ENCODE measurements at regions not wholly inside any gene's neighbourhood (a gene's known extent, or its start where the extent isn't known, plus 50 kb on each side); places are given as distances from the start of the nearest gene placed in this dataset.

DNA sequence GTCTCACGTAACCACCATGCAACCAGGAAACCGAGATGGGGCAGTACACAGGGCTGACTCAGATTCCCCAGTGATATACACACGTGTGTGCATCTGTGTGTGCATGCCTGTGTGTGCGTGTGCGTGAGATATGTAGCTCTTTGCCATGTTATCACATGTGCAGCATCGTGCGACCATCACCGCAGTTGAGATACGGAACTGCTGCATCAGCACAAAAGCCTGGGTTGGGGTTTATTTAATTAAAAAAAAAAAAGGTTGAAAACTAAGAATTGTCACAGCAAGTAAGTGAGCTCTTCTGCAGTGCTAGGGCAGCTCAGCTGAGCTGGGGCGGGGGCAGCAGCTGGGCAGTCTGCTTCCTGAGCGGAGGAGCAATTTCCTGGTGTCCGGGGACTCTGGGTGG lies 152.5 kb downstream of the RBFOX3 start:
- no peaks in the 10 kb centered on the region for H3K36me3 ChIP-seq
- H3K27ac ChIP-seq = no peak overlapping the region
- H3K9me3 ChIP-seq = no peaks in the 10 kb centered on the region
- no peak for ATAC-seq
- no peak overlapping the region for H3K4me3 ChIP-seq
- peaks cover 3% of the 10 kb centered on the region for H3K27me3 ChIP-seq (ENCODE audit: low read depth)
- no peak for DNase-seq
- intact Hi-C loops (cut with DNase I) = no loop called here
- TF ChIP-seq, protein P1, sequence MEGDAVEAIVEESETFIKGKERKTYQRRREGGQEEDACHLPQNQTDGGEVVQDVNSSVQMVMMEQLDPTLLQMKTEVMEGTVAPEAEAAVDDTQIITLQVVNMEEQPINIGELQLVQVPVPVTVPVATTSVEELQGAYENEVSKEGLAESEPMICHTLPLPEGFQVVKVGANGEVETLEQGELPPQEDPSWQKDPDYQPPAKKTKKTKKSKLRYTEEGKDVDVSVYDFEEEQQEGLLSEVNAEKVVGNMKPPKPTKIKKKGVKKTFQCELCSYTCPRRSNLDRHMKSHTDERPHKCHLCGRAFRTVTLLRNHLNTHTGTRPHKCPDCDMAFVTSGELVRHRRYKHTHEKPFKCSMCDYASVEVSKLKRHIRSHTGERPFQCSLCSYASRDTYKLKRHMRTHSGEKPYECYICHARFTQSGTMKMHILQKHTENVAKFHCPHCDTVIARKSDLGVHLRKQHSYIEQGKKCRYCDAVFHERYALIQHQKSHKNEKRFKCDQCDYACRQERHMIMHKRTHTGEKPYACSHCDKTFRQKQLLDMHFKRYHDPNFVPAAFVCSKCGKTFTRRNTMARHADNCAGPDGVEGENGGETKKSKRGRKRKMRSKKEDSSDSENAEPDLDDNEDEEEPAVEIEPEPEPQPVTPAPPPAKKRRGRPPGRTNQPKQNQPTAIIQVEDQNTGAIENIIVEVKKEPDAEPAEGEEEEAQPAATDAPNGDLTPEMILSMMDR (IDR thresholded peaks at IDR 0.05) = no peak
- no peaks in the 10 kb centered on the region for H3K4me1 ChIP-seq

DNA sequence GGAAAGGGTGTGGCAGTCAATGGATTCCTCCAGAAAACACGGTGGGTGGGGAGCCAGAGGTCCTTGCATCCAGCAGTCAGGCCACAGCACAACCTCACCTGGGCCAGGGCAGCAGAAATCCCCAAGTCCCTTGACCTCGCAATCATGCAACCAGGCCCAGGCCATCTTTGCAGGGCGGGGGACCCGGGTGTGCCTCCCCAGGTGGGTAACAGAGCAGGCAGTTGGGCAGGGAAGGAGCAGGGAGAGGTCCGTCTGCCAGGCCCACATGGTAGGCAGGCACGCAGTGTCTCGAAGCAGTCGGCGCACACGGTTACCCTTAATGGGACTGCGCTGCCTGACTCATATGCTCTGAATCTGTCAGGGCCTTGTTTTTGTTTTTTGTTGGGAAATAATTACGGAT lies 153.0 kb downstream of the RBFOX3 start:
- no peak for DNase-seq
- ATAC-seq = no peak
- Histone ChIP-seq H3K27ac (no peak overlapping the region), H3K9me3 (no peaks in the 10 kb centered on the region), H3K4me3 (no peak overlapping the region), H3K36me3 (no peaks in the 10 kb centered on the region), H3K27me3 (ENCODE audit: low read depth) (peaks cover 3% of the 10 kb centered on the region), H3K4me1 (no peaks in the 10 kb centered on the region)
- TF ChIP-seq, protein P1 (IDR thresholded peaks at IDR 0.05) = no peak
- intact Hi-C loops (cut with DNase I) = no loop called here

DNA sequence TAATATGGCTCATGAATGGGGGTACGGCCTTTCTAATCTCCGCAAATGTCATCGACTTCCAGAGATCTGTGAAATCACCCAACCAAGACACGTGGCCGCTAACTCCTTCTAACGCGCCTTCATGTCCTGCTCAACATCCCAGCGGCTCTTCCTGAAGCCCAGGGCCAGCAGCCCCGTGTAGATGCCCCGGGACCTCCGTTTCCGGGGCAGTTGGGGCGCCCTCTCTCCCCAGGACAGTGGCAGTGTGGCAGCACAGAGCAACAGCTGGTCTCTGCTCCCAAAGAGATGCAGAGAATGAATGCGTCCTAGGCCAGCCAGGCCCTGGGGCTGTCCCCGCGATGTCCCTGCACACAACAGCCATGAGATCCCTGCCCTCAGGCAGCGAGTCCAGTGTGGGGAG lies 153.5 kb downstream of the RBFOX3 start:
- Histone ChIP-seq H3K9me3 (no peaks in the 10 kb centered on the region), H3K36me3 (no peaks in the 10 kb centered on the region), H3K4me3 (no peak overlapping the region), H3K27me3 (ENCODE audit: low read depth) (peaks cover 3% of the 10 kb centered on the region), H3K4me1 (no peaks in the 10 kb centered on the region), H3K27ac (no peak overlapping the region)
- TF ChIP-seq, protein P1 (IDR thresholded peaks at IDR 0.05) = no peak
- DNase-seq = no peak
- no peak for ATAC-seq
- intact Hi-C loops (cut with DNase I) = no loop called here

DNA sequence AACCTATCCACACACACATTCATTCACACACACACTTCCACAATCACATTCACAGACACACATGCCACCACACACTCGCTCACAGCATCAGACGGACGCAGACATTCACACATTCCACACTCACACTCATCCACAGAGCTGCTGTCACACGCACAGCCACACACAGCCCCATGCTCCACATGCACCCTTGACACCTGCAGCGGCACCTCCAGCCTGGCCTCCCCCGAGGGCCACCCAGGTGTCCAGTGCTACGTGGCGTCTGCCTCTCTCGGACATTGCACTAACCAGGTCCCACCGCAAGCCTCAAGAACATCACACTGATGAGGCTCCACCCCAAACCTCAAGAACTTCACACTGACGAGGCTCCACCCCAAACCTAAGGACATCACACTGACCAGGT lies 155.2 kb downstream of the RBFOX3 start:
- intact Hi-C loops (cut with DNase I) = no loop called here
- no peak for DNase-seq

DNA sequence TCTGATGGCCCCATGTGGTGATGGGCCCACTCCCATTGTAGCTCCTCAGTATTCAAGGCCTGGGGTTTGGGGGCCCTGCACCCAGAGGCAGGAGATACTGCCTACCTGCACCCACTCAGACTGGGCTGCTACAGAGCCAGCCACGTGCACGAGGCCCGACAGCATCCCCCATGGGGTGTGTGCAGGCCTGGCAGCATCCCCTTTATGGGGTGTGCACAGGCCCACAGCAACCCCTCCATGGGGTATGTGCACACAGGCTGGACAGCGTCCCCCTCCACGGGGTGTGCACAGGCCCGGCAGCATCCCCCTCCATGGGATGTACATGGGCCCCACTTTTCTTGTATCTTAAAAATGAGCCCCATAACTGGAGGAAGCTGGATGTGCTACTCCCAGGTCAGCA lies 156.0 kb downstream of the RBFOX3 start:
- Histone ChIP-seq H3K36me3 (no peaks in the 10 kb centered on the region), H3K27ac (no peak overlapping the region), H3K27me3 (ENCODE audit: low read depth) (peaks cover 3% of the 10 kb centered on the region), H3K4me3 (no peak overlapping the region), H3K4me1 (no peaks in the 10 kb centered on the region), H3K9me3 (no peaks in the 10 kb centered on the region)
- TF ChIP-seq, protein P1 (IDR thresholded peaks at IDR 0.05) = no peak
- intact Hi-C loops (cut with DNase I) = no loop called here
- DNase-seq = no peak
- ATAC-seq = no peak

More for the DNA sequence above, 155.2 kb downstream of the RBFOX3 start:
- Histone ChIP-seq H3K36me3 (no peaks in the 10 kb centered on the region), H3K27me3 (ENCODE audit: low read depth) (peaks cover 3% of the 10 kb centered on the region), H3K27ac (no peak overlapping the region), H3K4me1 (no peaks in the 10 kb centered on the region), H3K4me3 (no peak overlapping the region), H3K9me3 (no peaks in the 10 kb centered on the region)
- TF ChIP-seq, protein P1 (IDR thresholded peaks at IDR 0.05) = no peak
- ATAC-seq = no peak

DNA sequence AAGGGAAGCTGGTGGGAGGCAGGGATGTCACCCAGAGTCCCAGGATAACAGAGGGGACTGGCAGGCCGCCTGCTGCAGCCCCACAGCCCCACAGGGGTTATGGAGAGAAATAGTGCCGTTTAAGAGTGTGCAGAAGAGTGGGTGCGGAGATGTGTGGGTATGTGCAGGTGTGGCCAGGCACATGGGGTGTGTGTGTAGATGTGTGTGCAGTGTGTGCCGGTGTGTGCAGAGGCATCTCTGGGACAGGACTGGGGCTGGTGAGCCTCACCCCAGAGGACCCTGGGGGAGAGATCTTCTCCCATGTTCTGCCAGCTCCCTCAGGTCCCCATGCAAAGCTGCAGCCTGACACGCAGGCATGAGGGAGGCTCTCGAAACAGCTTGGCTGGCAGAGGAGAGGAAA lies 157.4 kb downstream of the RBFOX3 start:
- Histone ChIP-seq H3K4me3 (no peak overlapping the region), H3K9me3 (no peaks in the 10 kb centered on the region), H3K4me1 (no peaks in the 10 kb centered on the region), H3K36me3 (no peaks in the 10 kb centered on the region), H3K27ac (no peak overlapping the region), H3K27me3 (ENCODE audit: low read depth) (peaks cover 3% of the 10 kb centered on the region)
- TF ChIP-seq, protein P1 (IDR thresholded peaks at IDR 0.05) = no peak
- intact Hi-C loops (cut with DNase I) = no loop called here
- DNase-seq = no peak
- ATAC-seq = no peak

All from lower lobe of right lung (tissue), 2 donors.